OCI-LY7 (cell line): ENCODE measurements at regions not wholly inside any gene's neighbourhood (a gene's known extent, or its start where the extent isn't known, plus 50 kb on each side); places are given as distances from the start of the nearest gene placed in this dataset.

ENCODE experiments used
- EZH2phosphoT487 ChIP-seq: fragments of 200-600 bp; sonication (generic); IDR thresholded peaks from 2 replicates; pipeline ENCODE4 v1.6.1; 2018; ENCODE audit warnings: low read depth, borderline replicate concordance, mild to moderate bottlenecking, mixed run types, antibody characterized with exemption, low read length, moderate library complexity, mixed read lengths
- TF ChIP-seq, protein P1 (sequence below): fragments of 200-600 bp; sonication (generic); conservative IDR thresholded peaks from 2 replicates; pipeline ENCODE4 v1.5.1; 2014; ENCODE audit warnings: mild to moderate bottlenecking, antibody characterized with exemption, low read length, moderate library complexity, mixed read lengths

DNA sequence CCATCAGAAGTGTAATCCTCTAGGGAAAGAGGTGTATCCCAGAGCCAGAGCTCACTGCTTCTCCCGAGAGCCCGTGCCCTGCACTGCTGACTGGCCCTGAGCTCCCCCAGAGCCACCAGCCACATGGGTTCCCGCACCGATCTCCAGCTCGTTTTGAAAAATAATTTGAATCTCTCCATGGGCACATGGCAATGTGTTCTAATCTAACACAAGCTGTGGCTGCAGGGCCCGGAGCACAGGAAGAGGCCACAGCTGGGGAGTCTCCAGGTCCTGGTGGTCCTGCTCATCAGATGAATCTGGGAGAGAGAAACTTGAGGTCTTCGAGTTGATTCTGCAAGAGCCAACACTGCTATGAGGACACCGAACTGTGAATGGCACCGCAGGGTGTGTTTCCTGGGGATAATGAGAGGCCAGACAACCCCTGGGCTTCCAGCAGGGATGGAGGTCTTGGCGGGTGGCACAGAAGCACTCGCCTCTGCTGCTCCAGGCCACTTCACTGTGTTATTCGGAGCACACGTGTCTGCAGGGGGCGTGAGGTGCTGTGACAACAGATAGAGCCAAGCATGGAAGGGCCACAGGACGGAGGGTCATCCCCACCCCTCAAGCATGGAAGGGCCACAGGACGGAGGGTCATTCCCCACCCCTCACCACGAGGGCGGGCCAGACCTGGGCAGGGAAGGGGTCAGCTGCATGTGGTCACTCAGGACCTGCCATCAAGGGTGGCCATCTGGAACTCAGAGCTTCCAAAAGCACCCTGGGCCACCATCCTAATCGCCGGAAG lies 196.8 kb downstream of the NDUFA10 start:
- TF ChIP-seq, protein P1, sequence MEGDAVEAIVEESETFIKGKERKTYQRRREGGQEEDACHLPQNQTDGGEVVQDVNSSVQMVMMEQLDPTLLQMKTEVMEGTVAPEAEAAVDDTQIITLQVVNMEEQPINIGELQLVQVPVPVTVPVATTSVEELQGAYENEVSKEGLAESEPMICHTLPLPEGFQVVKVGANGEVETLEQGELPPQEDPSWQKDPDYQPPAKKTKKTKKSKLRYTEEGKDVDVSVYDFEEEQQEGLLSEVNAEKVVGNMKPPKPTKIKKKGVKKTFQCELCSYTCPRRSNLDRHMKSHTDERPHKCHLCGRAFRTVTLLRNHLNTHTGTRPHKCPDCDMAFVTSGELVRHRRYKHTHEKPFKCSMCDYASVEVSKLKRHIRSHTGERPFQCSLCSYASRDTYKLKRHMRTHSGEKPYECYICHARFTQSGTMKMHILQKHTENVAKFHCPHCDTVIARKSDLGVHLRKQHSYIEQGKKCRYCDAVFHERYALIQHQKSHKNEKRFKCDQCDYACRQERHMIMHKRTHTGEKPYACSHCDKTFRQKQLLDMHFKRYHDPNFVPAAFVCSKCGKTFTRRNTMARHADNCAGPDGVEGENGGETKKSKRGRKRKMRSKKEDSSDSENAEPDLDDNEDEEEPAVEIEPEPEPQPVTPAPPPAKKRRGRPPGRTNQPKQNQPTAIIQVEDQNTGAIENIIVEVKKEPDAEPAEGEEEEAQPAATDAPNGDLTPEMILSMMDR, result no peak
- TF ChIP-seq EZH2phosphoT487, result no peak
